KMS-11 (cell line): ENCODE measurements at regions not wholly inside any gene's neighbourhood (a gene's known extent, or its start where the extent isn't known, plus 50 kb on each side); places are given as distances from the start of the nearest gene placed in this dataset.

ENCODE experiments used
- H2AFZ ChIP-seq: fragments of 200-600 bp; sonication (generic); 2 replicates; pipeline ENCODE4 v1.6.1; 2016; ENCODE audit warnings: antibody characterized with exemption, mixed run types, low read depth
- H3K27ac ChIP-seq: fragments of 200-600 bp; sonication (generic); 2 replicates; pipeline ENCODE4 v1.6.1; 2016; ENCODE audit warnings: mild to moderate bottlenecking, mixed run types
- H3K27me3 ChIP-seq: fragments of 200-600 bp; sonication (generic); 2 replicates; pipeline ENCODE4 v1.6.1; 2017; ENCODE audit warnings: mild to moderate bottlenecking, low read depth, mixed run types, moderate library complexity; ENCODE audit not compliant: insufficient read depth
- H3K36me3 ChIP-seq: fragments of 200-600 bp; sonication (generic); 2 replicates; pipeline ENCODE4 v1.6.1; 2017; ENCODE audit warnings: mild to moderate bottlenecking, mixed run types; ENCODE audit not compliant: insufficient read depth
- H3K4me1 ChIP-seq: fragments of 200-600 bp; sonication (generic); 2 replicates; pipeline ENCODE4 v1.6.1; 2016; ENCODE audit warnings: mild to moderate bottlenecking, low read depth, mixed run types; ENCODE audit not compliant: poor library complexity, severe bottlenecking
- H3K4me2 ChIP-seq: fragments of 200-600 bp; sonication (generic); 2 replicates; pipeline ENCODE4 v1.7.0; 2016; ENCODE audit warnings: mild to moderate bottlenecking, mixed run types
- H3K4me3 ChIP-seq: fragments of 200-600 bp; sonication (generic); IDR thresholded peaks from 2 replicates; pipeline ENCODE4 v1.6.1; 2017; ENCODE audit warnings: low read depth, low read length, mixed read lengths; ENCODE audit not compliant: insufficient read depth
- H3K79me2 ChIP-seq: fragments of 200-600 bp; sonication (generic); 2 replicates; pipeline ENCODE4 v1.6.1; 2016; ENCODE audit warnings: low read depth, mixed run types; ENCODE audit not compliant: insufficient read depth
- H3K9ac ChIP-seq: fragments of 200-600 bp; sonication (generic); 2 replicates; pipeline ENCODE4 v1.6.1; 2016; ENCODE audit warnings: mild to moderate bottlenecking, mixed run types
- H4K20me1 ChIP-seq: fragments of 200-600 bp; sonication (generic); 2 replicates; pipeline ENCODE4 v1.6.1; 2016; ENCODE audit warnings: mild to moderate bottlenecking, mixed run types; ENCODE audit not compliant: insufficient read depth
- CTCF ChIP-seq: fragments of 200-600 bp; sonication (generic); conservative IDR thresholded peaks from 2 replicates; pipeline ENCODE4 v1.6.1; 2017; ENCODE audit warnings: low read depth, mild to moderate bottlenecking, antibody characterized with exemption, low read length, moderate library complexity, mixed read lengths

GRCh38 chr7:24172856-24173255, 111.1 kb upstream of the NPY start:
- Histone ChIP-seq H3K4me1 (no peaks in the 10 kb centered on the region), H3K27me3 (no peaks in the 10 kb centered on the region), H3K79me2 (no peaks in the 10 kb centered on the region), H4K20me1 (no peaks in the 10 kb centered on the region), H3K27ac (no peak overlapping the region), H3K4me2 (no peak overlapping the region), H3K36me3 (no peaks in the 10 kb centered on the region), H2AFZ (no peak overlapping the region), H3K9ac (no peak overlapping the region), H3K4me3 (no peak overlapping the region)
- no peak for TF ChIP-seq CTCF

GRCh38 chr7:24175603-24176002, 108.4 kb upstream of the NPY start:
- no peak overlapping the region for H3K4me3 ChIP-seq
- H3K36me3 ChIP-seq: no peaks in the 10 kb centered on the region
- H3K27me3 ChIP-seq: no peaks in the 10 kb centered on the region

GRCh38 chr7:24178811-24179570, 105.0 kb upstream of the NPY start:
- Histone ChIP-seq H3K79me2 (no peaks in the 10 kb centered on the region), H4K20me1 (no peaks in the 10 kb centered on the region), H3K36me3 (no peaks in the 10 kb centered on the region), H2AFZ (no peak overlapping the region), H3K27ac (no peak overlapping the region), H3K4me3 (no peak overlapping the region), H3K9ac (no peak overlapping the region), H3K4me1 (no peaks in the 10 kb centered on the region), H3K27me3 (no peaks in the 10 kb centered on the region), H3K4me2 (no peak overlapping the region)
- TF ChIP-seq CTCF: no peak

More at GRCh38 chr7:24175603-24176002, 108.4 kb upstream of the NPY start:
- Histone ChIP-seq H2AFZ (no peak overlapping the region), H3K79me2 (no peaks in the 10 kb centered on the region), H4K20me1 (no peaks in the 10 kb centered on the region), H3K4me2 (no peak overlapping the region), H3K4me1 (no peaks in the 10 kb centered on the region), H3K9ac (no peak overlapping the region), H3K27ac (no peak overlapping the region)
- no peak for TF ChIP-seq CTCF

- Histone ChIP-seq H3K4me3 (no peak overlapping the region), H2AFZ (no peak overlapping the region), H3K79me2 (no peaks in the 10 kb centered on the region), H3K4me1 (no peaks in the 10 kb centered on the region), H3K36me3 (no peaks in the 10 kb centered on the region), H3K4me2 (no peak overlapping the region), H3K9ac (no peak overlapping the region), H3K27ac (no peak overlapping the region), H3K27me3 (no peaks in the 10 kb centered on the region), H4K20me1 (no peaks in the 10 kb centered on the region)
- TF ChIP-seq CTCF: no peak
These were observed 92.6 kb upstream of the NPY start for GRCh38 chr7:24191362-24191761.
